Mesendoderm (in vitro differentiated cells): ENCODE measurements at regions not wholly inside any gene's neighbourhood (a gene's known extent, or its start where the extent isn't known, plus 50 kb on each side); places are given as distances from the start of the nearest gene placed in this dataset.

Experiments used
- DNase-seq: peaks from one replicate; pipeline ENCODE4 v3.0.0; 2013
- H2AK5ac ChIP-seq: 2 replicates; pipeline ENCODE4 v1.6.1; 2013; ENCODE audit warnings: low read length, inconsistent platforms
- H2BK120ac ChIP-seq: 2 replicates; pipeline ENCODE4 v1.6.1; 2013; ENCODE audit warnings: low read depth, mild to moderate bottlenecking, low read length, moderate library complexity, mixed read lengths
- H2BK15ac ChIP-seq: replicated peaks from 2 replicates; pipeline ENCODE4 v1.6.1; 2013; ENCODE audit warnings: low read depth, mild to moderate bottlenecking, moderate library complexity
- H2BK5ac ChIP-seq: 2 replicates; pipeline ENCODE4 v1.6.1; 2013; ENCODE audit warnings: low read length, inconsistent platforms
- H3K18ac ChIP-seq: 2 replicates; pipeline ENCODE4 v1.6.1; 2013; ENCODE audit warnings: mild to moderate bottlenecking, low read length, mixed read lengths
- H3K23ac ChIP-seq: one replicate; pipeline ENCODE4 v1.6.1; 2013; ENCODE audit warnings: low read length
- H3K27ac ChIP-seq: 2 replicates; pipeline ENCODE4 v1.5.1; 2013; ENCODE audit warnings: low read depth, mild to moderate bottlenecking, inconsistent platforms, low read length, moderate library complexity
- H3K27me3 ChIP-seq: 2 replicates; pipeline ENCODE4 v1.6.1; 2013; ENCODE audit warnings: low read length, control low read depth, mild to moderate bottlenecking, inconsistent platforms; ENCODE audit not compliant: insufficient read depth, poor library complexity
- H3K36me3 ChIP-seq: 2 replicates; pipeline ENCODE4 v1.6.1; 2013; ENCODE audit warnings: low read length, inconsistent platforms; ENCODE audit not compliant: control insufficient read depth, insufficient read depth
- H3K4ac ChIP-seq: one replicate; pipeline ENCODE4 v1.6.1; 2013; ENCODE audit warnings: low read depth, mild to moderate bottlenecking, low read length, moderate library complexity
- H3K4me1 ChIP-seq: 2 replicates; pipeline ENCODE4 v1.6.1; 2013; ENCODE audit warnings: low read depth, low read length, inconsistent platforms; ENCODE audit not compliant: control insufficient read depth
- H3K4me2 ChIP-seq: 2 replicates; pipeline ENCODE4 v1.6.1; 2013; ENCODE audit warnings: low read length
- H3K4me3 ChIP-seq: 2 replicates; pipeline ENCODE4 v1.5.1; 2013; ENCODE audit warnings: mild to moderate bottlenecking, low read length
- H3K56ac ChIP-seq: one replicate; pipeline ENCODE4 v1.6.1; 2013; ENCODE audit warnings: low read length
- H3K79me1 ChIP-seq: 2 replicates; pipeline ENCODE4 v1.6.1; 2013; ENCODE audit warnings: low read length, inconsistent platforms
- H3K79me2 ChIP-seq: 2 replicates; pipeline ENCODE4 v1.6.1; 2013; ENCODE audit warnings: mild to moderate bottlenecking, low read length; ENCODE audit not compliant: control insufficient read depth, insufficient read depth
- H3K9ac ChIP-seq: 2 replicates; pipeline ENCODE4 v1.6.1; 2013; ENCODE audit warnings: low read length, inconsistent platforms
- H4K5ac ChIP-seq: one replicate; pipeline ENCODE4 v1.6.1; 2013; ENCODE audit warnings: low read length
- H4K8ac ChIP-seq: one replicate; pipeline ENCODE4 v1.6.1; 2013; ENCODE audit warnings: low read depth, mild to moderate bottlenecking, control low read depth, low read length, moderate library complexity
- WGBS: extraction: QIAGEN DNeasy Blood & Tissue Kit; methylation state at CpG from one replicate; pipeline ENCODE4 v1.1.7; 2013; ENCODE audit warnings: low lambda C conversion rate, missing lambda C conversion rate; ENCODE audit not compliant: insufficient coverage; ENCODE audit errors: extremely low coverage; 5-methylcytosine and 5-hydroxymethylcytosine counted together

GRCh38 chr15:29540479-29540878, 270.9 kb upstream of the NSMCE3 start:
- Histone ChIP-seq H3K9ac (no peak overlapping the region), H3K27ac (no peak overlapping the region), H3K79me1 (no peaks in the 10 kb centered on the region), H2BK5ac (no peak overlapping the region), H3K4me2 (no peak overlapping the region), H2BK15ac (no peak overlapping the region), H3K4me1 (no peaks in the 10 kb centered on the region), H3K79me2 (no peaks in the 10 kb centered on the region), H3K56ac (no peak overlapping the region), H2AK5ac (no peak overlapping the region), H3K18ac (no peak overlapping the region), H3K23ac (no peak overlapping the region), H4K8ac (no peak overlapping the region), H3K36me3 (no peaks in the 10 kb centered on the region), H3K4me3 (no peak overlapping the region), H2BK120ac (no peak overlapping the region), H3K4ac (no peak overlapping the region), H3K27me3 (no peaks in the 10 kb centered on the region), H4K5ac (no peak overlapping the region)
- WGBS, result no CpG with 5 or more reads among the region's 5 CpGs
- no peak for DNase-seq

GRCh38 chr15:29539736-29540135, 270.1 kb upstream of the NSMCE3 start:
- H2BK5ac ChIP-seq, result no peak overlapping the region
- H3K4me2 ChIP-seq, result no peak overlapping the region
- no peak overlapping the region for H3K4me3 ChIP-seq
- no peak overlapping the region for H4K8ac ChIP-seq
- H3K18ac ChIP-seq, result no peak overlapping the region
- no CpG with 5 or more reads among the region's 6 CpGs for WGBS
- H3K27ac ChIP-seq, result no peak overlapping the region
- no peaks in the 10 kb centered on the region for H3K79me1 ChIP-seq
- no peak overlapping the region for H3K9ac ChIP-seq
- no peaks in the 10 kb centered on the region for H3K79me2 ChIP-seq
- H2BK15ac ChIP-seq, result no peak overlapping the region
- H3K4ac ChIP-seq, result no peak overlapping the region
- H3K27me3 ChIP-seq, result no peaks in the 10 kb centered on the region
- H3K23ac ChIP-seq, result no peak overlapping the region
- H4K5ac ChIP-seq, result no peak overlapping the region
- no peak for DNase-seq
- H3K56ac ChIP-seq, result no peak overlapping the region
- H3K36me3 ChIP-seq, result no peaks in the 10 kb centered on the region
- no peak overlapping the region for H2BK120ac ChIP-seq
- no peaks in the 10 kb centered on the region for H3K4me1 ChIP-seq
- no peak overlapping the region for H2AK5ac ChIP-seq

GRCh38 chr15:29538044-29538443, 268.4 kb upstream of the NSMCE3 start:
- Histone ChIP-seq H3K4ac (no peak overlapping the region), H2AK5ac (no peak overlapping the region), H3K56ac (no peak overlapping the region), H2BK120ac (no peak overlapping the region), H3K4me2 (no peak overlapping the region), H3K23ac (no peak overlapping the region), H3K79me1 (no peaks in the 10 kb centered on the region), H2BK15ac (no peak overlapping the region), H3K79me2 (no peaks in the 10 kb centered on the region), H4K8ac (no peak overlapping the region), H3K4me1 (peaks cover 2% of the 10 kb centered on the region), H3K4me3 (no peak overlapping the region), H4K5ac (no peak overlapping the region), H2BK5ac (no peak overlapping the region), H3K9ac (no peak overlapping the region), H3K18ac (no peak overlapping the region), H3K27me3 (no peaks in the 10 kb centered on the region), H3K27ac (no peak overlapping the region), H3K36me3 (no peaks in the 10 kb centered on the region)
- WGBS, result no CpG with 5 or more reads among the region's 5 CpGs
- no peak for DNase-seq

- Histone ChIP-seq H2BK5ac (no peak overlapping the region), H3K27ac (no peak overlapping the region), H2BK120ac (no peak overlapping the region), H4K5ac (no peak overlapping the region), H3K27me3 (no peaks in the 10 kb centered on the region), H2BK15ac (no peak overlapping the region), H3K36me3 (no peaks in the 10 kb centered on the region), H3K4me2 (no peak overlapping the region), H3K23ac (no peak overlapping the region), H3K18ac (no peak overlapping the region), H2AK5ac (no peak overlapping the region), H3K4me1 (peaks cover 2% of the 10 kb centered on the region), H3K79me1 (no peaks in the 10 kb centered on the region), H3K4ac (no peak overlapping the region), H3K79me2 (no peaks in the 10 kb centered on the region), H3K9ac (no peak overlapping the region), H3K56ac (no peak overlapping the region), H3K4me3 (no peak overlapping the region), H4K8ac (no peak overlapping the region)
- WGBS, result no CpG with 5 or more reads among the region's 3 CpGs
- DNase-seq, result no peak
Measured at GRCh38 chr15:29535952-29536351, 266.3 kb upstream of the NSMCE3 start.

- H3K4ac ChIP-seq, result no peak overlapping the region
- no peak overlapping the region for H3K56ac ChIP-seq
- no peak overlapping the region for H2AK5ac ChIP-seq
- no peak overlapping the region for H4K5ac ChIP-seq
- no peaks in the 10 kb centered on the region for H3K36me3 ChIP-seq
- H3K4me1 ChIP-seq, result peaks cover 2% of the 10 kb centered on the region
- no peaks in the 10 kb centered on the region for H3K27me3 ChIP-seq
- DNase-seq, result peak; percentile 48
- no peaks in the 10 kb centered on the region for H3K79me2 ChIP-seq
- H3K79me1 ChIP-seq, result no peaks in the 10 kb centered on the region
- H3K4me3 ChIP-seq, result no peak overlapping the region
- WGBS, result no CpG with 5 or more reads among the region's 3 CpGs
- no peak overlapping the region for H4K8ac ChIP-seq
- no peak overlapping the region for H3K9ac ChIP-seq
- H2BK5ac ChIP-seq, result no peak overlapping the region
- H2BK15ac ChIP-seq, result no peak overlapping the region
- H3K18ac ChIP-seq, result no peak overlapping the region
- H3K4me2 ChIP-seq, result no peak overlapping the region
- no peak overlapping the region for H2BK120ac ChIP-seq
- no peak overlapping the region for H3K27ac ChIP-seq
- no peak overlapping the region for H3K23ac ChIP-seq
Measured at GRCh38 chr15:29534378-29534777, 264.8 kb upstream of the NSMCE3 start.

- H3K4me1 ChIP-seq, result peaks cover 2% of the 10 kb centered on the region
- peak overlapping the region; percentile 15 for H3K27ac ChIP-seq
- no peak overlapping the region for H3K4me2 ChIP-seq
- no peak overlapping the region for H2BK5ac ChIP-seq
- H3K79me2 ChIP-seq, result no peaks in the 10 kb centered on the region
- H4K5ac ChIP-seq, result no peak overlapping the region
- H4K8ac ChIP-seq, result no peak overlapping the region
- H3K79me1 ChIP-seq, result no peaks in the 10 kb centered on the region
- H2BK120ac ChIP-seq, result no peak overlapping the region
- H3K27me3 ChIP-seq, result no peaks in the 10 kb centered on the region
- no peak overlapping the region for H3K18ac ChIP-seq
- no CpG with 5 or more reads among the region's 5 CpGs for WGBS
- no peaks in the 10 kb centered on the region for H3K36me3 ChIP-seq
- H3K23ac ChIP-seq, result no peak overlapping the region
- H2BK15ac ChIP-seq, result no peak overlapping the region
- DNase-seq, result peak; percentile 87
- H2AK5ac ChIP-seq, result no peak overlapping the region
- H3K4ac ChIP-seq, result no peak overlapping the region
- no peak overlapping the region for H3K9ac ChIP-seq
- no peak overlapping the region for H3K4me3 ChIP-seq
- H3K56ac ChIP-seq, result no peak overlapping the region
Measured at GRCh38 chr15:29533647-29534046, 264.0 kb upstream of the NSMCE3 start.
